ENCODE measurements at regions not wholly inside any gene's neighbourhood (a gene's known extent, or its start where the extent isn't known, plus 50 kb on each side); places are given as distances from the start of the nearest gene placed in this dataset.

DNA sequence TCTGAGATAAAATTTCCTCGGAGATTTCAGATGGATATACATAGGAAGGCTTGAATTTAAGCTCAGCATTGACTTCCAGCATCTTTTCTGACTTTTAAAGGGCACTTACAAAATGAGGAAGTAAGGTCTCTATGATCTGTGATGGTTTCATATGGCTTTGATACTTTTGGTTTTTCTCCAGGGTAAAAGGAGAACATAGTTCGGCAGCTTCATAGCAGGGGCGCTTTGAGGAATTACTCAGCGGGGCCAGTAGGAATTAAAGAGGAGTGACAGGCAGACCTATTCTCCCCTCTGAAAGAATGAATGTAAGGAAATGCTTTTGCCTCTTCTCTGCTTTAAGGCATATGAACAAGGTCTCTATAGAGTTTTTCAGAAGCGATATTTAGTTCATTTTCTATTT is 80.0 kb upstream of the PCDH15 start:
- no peak for TF ChIP-seq CTCF (IDR thresholded peaks at IDR 0.05; ENCODE audit: unreplicated experiment)
- H3K4me1 Mint-ChIP-seq: peaks cover 3% of the 10 kb centered on the region
- peaks cover 9% of the 10 kb centered on the region for H3K9me3 Mint-ChIP-seq
- H3K4me3 Mint-ChIP-seq: no peak overlapping the region
- DNase-seq (ENCODE audit: low spot score in 2 of 2, unreplicated experiment in 2 of 2): no peak
- H3K27me3 Mint-ChIP-seq (ENCODE audit: low read depth): no peaks in the 10 kb centered on the region
- no peak overlapping the region for H3K27ac Mint-ChIP-seq
- H3K36me3 Mint-ChIP-seq: no peaks in the 10 kb centered on the region

DNA sequence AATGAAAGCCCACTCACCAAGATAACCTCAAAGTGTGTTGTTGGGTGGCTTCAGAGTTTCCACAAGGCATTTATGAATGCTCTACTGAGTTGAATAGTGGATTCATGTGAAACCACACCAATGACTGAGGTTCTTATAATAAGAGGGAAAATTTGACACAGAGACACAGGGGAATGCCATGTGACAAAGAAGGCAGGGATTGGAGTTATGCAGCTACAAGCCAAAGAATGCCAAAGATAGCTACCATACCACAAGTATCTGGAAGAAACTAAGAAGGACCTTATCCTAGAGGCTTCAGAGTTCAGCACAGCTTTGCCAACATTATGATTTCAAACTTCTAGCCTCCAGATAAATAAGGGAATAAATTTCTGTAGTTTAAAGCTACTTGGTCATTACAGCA is 68.0 kb upstream of the PCDH15 start:
- Mint-ChIP-seq H3K27me3 (ENCODE audit: low read depth) (no peaks in the 10 kb centered on the region), H3K9me3 (peaks cover 6% of the 10 kb centered on the region), H3K4me1 (no peaks in the 10 kb centered on the region), H3K36me3 (peaks cover under 1% of the 10 kb centered on the region), H3K27ac (no peak overlapping the region), H3K4me3 (no peak overlapping the region)
- DNase-seq (ENCODE audit: low spot score in 2 of 2, unreplicated experiment in 2 of 2): no peak
- no peak for TF ChIP-seq CTCF (IDR thresholded peaks at IDR 0.05; ENCODE audit: unreplicated experiment)

DNA sequence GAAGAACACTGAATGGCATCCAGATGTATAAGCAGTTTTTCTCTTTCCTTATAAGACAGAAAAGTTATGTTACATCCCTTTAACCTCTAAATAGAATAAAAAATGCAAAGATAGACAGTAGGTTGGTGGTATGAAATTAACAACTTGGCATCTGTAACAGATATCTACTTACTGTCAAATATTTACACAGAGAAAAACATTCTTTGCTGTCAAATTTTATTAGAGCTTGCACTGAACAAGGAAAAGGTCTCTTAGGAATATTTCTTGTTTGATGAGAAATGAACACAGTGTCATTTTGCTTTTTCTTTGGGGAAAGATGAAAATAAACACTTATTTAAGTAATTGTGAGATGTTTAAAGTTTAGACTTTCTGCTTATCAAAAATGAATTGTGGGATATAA is 65.6 kb upstream of the PCDH15 start:
- TF ChIP-seq CTCF (IDR thresholded peaks at IDR 0.05; ENCODE audit: unreplicated experiment): no peak
- no peak overlapping the region for H3K4me3 Mint-ChIP-seq
- peaks cover 8% of the 10 kb centered on the region for H3K9me3 Mint-ChIP-seq
- no peaks in the 10 kb centered on the region for H3K27me3 Mint-ChIP-seq (ENCODE audit: low read depth)
- no peaks in the 10 kb centered on the region for H3K4me1 Mint-ChIP-seq
- DNase-seq (ENCODE audit: low spot score in 2 of 2, unreplicated experiment in 2 of 2): no peak
- H3K27ac Mint-ChIP-seq: no peak overlapping the region
- H3K36me3 Mint-ChIP-seq: peaks cover 2% of the 10 kb centered on the region

- no peak for DNase-seq (ENCODE audit: low spot score in 2 of 2, unreplicated experiment in 2 of 2)
- Mint-ChIP-seq H3K9me3 (peaks cover 4% of the 10 kb centered on the region), H3K4me1 (no peaks in the 10 kb centered on the region), H3K27me3 (ENCODE audit: low read depth) (no peaks in the 10 kb centered on the region), H3K27ac (no peak overlapping the region), H3K4me3 (no peak overlapping the region), H3K36me3 (no peaks in the 10 kb centered on the region)
- TF ChIP-seq CTCF (IDR thresholded peaks at IDR 0.05; ENCODE audit: unreplicated experiment): no peak
These were observed 53.8 kb upstream of the PCDH15 start for GRCh38 chr10:54854843-54855242.

DNA sequence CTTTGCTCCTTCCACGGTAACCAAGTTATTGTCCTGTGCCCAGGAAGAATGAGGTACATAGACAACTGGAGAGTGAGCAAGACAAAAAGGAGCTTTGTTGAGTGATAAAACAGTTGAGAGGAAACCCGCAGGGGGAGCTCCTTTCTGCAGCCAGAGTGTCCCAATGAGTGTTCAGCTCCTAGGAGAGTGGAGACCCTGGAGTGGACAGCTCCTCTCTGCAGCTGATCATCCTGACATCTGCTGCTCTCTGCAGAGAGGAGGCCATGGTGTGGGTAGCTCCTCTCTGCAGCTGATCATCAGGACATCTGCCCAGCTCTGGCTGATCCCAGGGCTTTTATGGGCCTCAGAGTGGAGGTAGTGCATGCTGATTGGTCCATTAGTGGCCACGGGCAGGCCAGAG is 53.4 kb upstream of the PCDH15 start:
- Mint-ChIP-seq H3K27ac (no peak overlapping the region), H3K9me3 (peaks cover 4% of the 10 kb centered on the region), H3K36me3 (no peaks in the 10 kb centered on the region), H3K4me1 (no peaks in the 10 kb centered on the region), H3K27me3 (ENCODE audit: low read depth) (no peaks in the 10 kb centered on the region), H3K4me3 (no peak overlapping the region)
- TF ChIP-seq CTCF (IDR thresholded peaks at IDR 0.05; ENCODE audit: unreplicated experiment): no peak
- DNase-seq (ENCODE audit: low spot score in 2 of 2, unreplicated experiment in 2 of 2): no peak

- Mint-ChIP-seq H3K36me3 (no peaks in the 10 kb centered on the region), H3K27me3 (ENCODE audit: low read depth) (no peaks in the 10 kb centered on the region), H3K9me3 (peaks cover 4% of the 10 kb centered on the region), H3K27ac (no peak overlapping the region), H3K4me3 (no peak overlapping the region), H3K4me1 (peaks cover 4% of the 10 kb centered on the region)
- no peak for TF ChIP-seq CTCF (IDR thresholded peaks at IDR 0.05; ENCODE audit: unreplicated experiment)
- DNase-seq (ENCODE audit: low spot score in 2 of 2, unreplicated experiment in 2 of 2): no peak
These were observed 52.9 kb upstream of the PCDH15 start for GRCh38 chr10:54853883-54854282.
